ENCODE measurements at regions not wholly inside any gene's neighbourhood (a gene's known extent, or its start where the extent isn't known, plus 50 kb on each side); places are given as distances from the start of the nearest gene placed in this dataset.

DNA sequence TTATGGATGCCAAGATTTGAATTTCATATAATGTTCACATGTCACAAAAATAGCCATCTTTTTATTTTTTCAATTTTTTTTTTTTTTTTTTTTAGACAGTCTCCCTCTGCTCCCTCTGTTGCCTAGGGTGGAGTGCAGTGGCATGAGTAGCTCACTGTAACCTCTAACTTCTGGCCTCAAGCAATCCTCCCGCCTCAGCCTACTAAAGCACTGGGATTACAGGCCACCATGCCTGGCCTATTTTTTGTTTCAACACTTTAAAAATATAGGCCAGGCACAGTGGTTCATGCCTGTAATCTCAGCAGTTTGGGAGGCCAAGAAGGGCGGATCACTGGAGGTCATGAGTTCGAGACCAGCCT is 246.3 kb downstream of the SKIDA1 start:
- TF ChIP-seq YY1 (IDR thresholded peaks at IDR 0.05; ENCODE audit: low read depth, low read length) (no peak), EP300 (IDR thresholded peaks at IDR 0.05; ENCODE audit: borderline replicate concordance in 1 of 2, low read depth in 2 of 2, low read length in 2 of 2) (no peak), EZH2 (IDR thresholded peaks at IDR 0.05; ENCODE audit: low read depth, low read length, severe bottlenecking) (no peak), POLR2AphosphoS5 (IDR thresholded peaks at IDR 0.05; ENCODE audit: low read depth, low read length) (no peak), NANOG (IDR thresholded peaks at IDR 0.05; ENCODE audit: insufficient read depth, low read depth, low read length, poor library complexity, severe bottlenecking) (no peak)
- TF ChIP-seq, protein P1, sequence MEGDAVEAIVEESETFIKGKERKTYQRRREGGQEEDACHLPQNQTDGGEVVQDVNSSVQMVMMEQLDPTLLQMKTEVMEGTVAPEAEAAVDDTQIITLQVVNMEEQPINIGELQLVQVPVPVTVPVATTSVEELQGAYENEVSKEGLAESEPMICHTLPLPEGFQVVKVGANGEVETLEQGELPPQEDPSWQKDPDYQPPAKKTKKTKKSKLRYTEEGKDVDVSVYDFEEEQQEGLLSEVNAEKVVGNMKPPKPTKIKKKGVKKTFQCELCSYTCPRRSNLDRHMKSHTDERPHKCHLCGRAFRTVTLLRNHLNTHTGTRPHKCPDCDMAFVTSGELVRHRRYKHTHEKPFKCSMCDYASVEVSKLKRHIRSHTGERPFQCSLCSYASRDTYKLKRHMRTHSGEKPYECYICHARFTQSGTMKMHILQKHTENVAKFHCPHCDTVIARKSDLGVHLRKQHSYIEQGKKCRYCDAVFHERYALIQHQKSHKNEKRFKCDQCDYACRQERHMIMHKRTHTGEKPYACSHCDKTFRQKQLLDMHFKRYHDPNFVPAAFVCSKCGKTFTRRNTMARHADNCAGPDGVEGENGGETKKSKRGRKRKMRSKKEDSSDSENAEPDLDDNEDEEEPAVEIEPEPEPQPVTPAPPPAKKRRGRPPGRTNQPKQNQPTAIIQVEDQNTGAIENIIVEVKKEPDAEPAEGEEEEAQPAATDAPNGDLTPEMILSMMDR (IDR thresholded peaks at IDR 0.05; ENCODE audit: control extremely low read depth in 1 of 3, insufficient read depth in 1 of 3, low read depth in 1 of 3, low read length in 3 of 3): no peak
